ENCODE measurements at regions not wholly inside any gene's neighbourhood (a gene's known extent, or its start where the extent isn't known, plus 50 kb on each side); places are given as distances from the start of the nearest gene placed in this dataset.
"Not testable (repeated sequence)": the region's sequence is repeated elsewhere in the genome, so short reads cannot be mapped to it uniquely, and the experiment has no call there.

- TF ChIP-seq CTCF, POLR2A (IDR thresholded peaks at IDR 0.05): not testable (repeated sequence)
Observed at GRCh38 chr1:149354579-149354978, 120.3 kb upstream of the NBPF19 start.

Data from lower leg skin (tissue), 3 donors.